Daoy (cell line): ENCODE measurements at regions not wholly inside any gene's neighbourhood (a gene's known extent, or its start where the extent isn't known, plus 50 kb on each side); places are given as distances from the start of the nearest gene placed in this dataset.

ENCODE experiments used
- DNase-seq: peaks from one replicate; pipeline ENCODE4 v3.0.0-alpha.2; 2015; ENCODE audit warnings: low read depth

GRCh38 chr1:34270181-34270580 is 93.5 kb downstream of the C1orf94 start:
- peak; percentile 16 for DNase-seq

- DNase-seq, result no peak
Observed at GRCh38 chr1:34272152-34272551, 95.4 kb downstream of the C1orf94 start.

GRCh38 chr1:34275150-34275549 is 98.4 kb downstream of the C1orf94 start:
- no peak for DNase-seq

DNA sequence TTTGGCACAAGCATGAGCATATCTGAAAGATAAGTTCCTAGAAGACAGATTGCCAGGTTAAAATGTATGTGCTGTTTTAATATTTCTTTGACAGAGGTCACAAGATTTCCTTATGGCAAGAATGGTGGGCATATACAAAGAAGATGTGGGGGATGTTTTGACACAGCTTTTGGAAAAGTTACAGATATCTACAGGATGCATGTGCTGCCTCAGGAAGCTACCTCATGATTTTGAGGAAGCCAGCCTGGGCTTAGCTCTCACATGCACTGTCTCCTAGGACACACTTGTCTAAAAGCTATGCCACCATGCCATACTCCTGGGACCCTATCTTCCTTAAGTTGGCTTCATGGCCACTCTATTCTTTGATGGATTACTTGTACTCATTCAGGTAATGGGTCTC is 99.9 kb downstream of the C1orf94 start:
- DNase-seq, result no peak

- no peak for DNase-seq
Observed at GRCh38 chr1:34277150-34277549, 100.4 kb downstream of the C1orf94 start.

DNA sequence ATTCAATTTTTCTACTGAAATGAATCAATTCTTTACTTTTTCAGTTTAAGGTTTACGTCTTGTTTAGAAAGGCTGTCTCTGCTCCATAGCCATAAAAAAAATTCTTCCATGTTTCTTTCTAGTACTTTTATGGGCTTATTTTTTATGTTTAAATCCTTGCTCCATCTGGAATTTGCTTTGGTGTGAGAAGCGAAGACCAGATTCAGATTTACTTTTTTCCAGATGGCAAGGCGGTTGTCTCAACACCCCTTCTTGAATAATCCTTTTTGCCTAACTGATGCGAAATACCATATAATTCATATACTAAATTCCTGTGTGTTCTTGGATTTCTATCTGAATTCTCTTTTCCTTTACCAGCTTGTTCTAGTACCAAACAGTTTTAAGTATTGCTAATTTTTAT is 101.5 kb downstream of the C1orf94 start:
- no peak for DNase-seq

DNA sequence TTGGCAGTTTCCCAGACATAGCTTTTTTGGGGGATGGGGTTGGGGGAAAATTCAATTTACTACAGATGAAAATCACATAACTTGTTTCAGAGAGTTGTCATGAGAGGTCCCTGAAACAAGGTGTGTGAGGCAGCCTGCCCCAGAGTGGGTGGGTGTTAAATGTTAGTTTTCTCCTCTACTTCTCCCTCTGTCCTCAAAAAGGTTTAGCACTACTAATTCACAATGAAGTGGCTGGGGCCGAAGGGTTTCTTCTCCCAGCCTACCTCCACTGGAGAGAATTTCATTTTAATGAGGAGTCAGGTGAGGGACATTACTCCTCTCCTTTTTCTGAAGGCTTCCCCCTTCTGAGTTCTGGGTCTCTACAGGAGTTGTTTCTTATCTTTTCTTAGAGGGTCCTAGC is 103.3 kb downstream of the C1orf94 start:
- DNase-seq, result no peak

GRCh38 chr1:34280509-34280908 is 103.8 kb downstream of the C1orf94 start:
- DNase-seq, result no peak

DNA sequence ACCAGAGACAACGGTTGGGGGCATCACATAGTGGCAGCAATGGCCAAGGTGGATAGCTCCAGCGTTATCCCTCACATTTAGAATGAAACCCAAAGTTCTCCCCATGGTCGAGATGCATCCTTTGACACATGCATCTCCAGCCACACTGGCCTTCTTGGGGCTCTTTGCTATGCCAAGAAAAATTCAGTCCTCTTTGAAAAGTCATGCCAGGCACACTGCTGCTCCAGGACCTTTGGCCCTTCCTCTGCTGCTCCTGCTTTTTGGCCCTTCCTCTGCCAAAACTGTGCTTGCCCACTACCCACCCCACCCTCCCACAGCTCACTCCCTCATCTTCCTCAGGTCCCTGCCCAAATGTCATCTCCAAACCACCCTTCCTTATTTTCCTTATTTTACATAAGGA is 106.4 kb downstream of the C1orf94 start:
- no peak for DNase-seq

DNA sequence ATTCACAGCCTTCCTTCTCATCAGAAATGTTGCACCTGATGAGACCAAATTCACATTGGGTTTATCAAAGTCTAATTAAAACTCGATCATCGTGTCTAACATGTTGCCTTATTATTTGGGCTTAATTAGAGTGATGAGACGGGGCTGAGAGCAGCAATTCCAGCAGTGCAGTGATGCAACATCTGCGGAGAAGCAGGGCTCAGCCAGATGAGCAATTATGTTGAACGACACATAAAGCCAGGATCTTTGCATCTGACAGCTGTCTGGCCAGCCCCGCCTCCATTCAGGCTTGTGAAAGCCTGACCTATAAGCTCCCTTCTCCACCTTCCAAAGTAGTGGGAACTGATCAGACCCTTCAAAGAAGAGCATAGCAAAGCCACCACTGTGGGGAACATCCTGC is 109.8 kb downstream of the C1orf94 start:
- DNase-seq, result no peak

DNA sequence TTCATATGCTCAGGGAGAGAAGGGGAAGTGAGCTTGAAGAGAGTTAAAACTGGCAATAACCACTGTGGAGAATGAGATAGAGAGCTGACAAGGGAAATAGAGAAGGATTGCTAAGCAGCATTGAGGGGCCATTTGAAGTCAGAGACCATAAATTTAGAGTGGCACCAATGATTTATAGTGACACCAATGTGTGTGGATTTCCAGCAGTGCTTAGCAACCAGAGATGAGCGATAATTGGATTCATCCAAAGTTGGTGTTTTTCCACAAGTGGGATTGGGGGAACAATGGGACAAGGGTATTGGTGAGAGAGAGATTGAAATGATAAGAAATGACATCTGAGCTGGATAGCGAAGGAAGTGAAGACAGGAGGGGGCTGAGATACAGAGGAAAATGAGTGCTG is 114.1 kb downstream of the C1orf94 start:
- DNase-seq, result no peak

- no peak for DNase-seq
Observed at GRCh38 chr1:34292472-34292871, 115.8 kb downstream of the C1orf94 start.

- no peak for DNase-seq
Observed at GRCh38 chr1:34296059-34296458, 119.4 kb downstream of the C1orf94 start.

DNA sequence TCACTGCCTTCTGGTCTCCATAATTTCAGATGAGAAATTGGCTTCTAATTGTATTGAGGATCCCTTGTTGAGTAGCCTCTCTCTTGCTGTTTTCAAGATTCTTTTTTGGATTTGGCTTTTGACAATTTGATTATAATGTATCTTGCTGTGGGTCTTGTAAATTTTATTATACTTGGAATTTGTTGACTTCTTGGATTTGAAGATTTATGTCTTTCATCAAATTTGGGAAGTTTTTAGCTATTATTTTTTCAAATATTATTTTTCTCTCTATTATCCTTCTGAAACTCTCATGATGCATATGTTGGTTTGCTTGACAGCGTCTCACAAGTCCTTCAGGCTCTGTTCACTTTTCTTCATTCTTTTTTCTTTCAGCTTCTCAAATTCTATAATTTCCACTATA is 126.1 kb downstream of the C1orf94 start:
- no peak for DNase-seq

DNA sequence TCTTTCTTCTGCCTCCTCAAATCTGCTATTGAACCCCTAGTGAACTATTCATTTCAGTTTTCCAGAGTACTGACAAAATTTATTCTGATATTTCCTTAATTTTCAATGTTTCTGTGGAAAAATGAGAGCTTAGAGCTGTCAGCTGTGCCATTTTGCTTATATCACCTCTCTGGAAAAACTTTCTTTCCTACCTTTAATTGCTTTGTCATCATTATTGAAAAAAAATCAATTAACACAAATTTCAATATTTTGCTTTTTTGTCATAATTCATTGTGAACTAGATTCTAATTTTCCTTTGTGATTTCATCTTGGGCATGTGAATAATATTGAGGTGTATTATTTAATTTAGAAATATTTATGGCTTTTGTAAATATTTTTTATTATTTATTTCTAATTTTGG is 126.5 kb downstream of the C1orf94 start:
- no peak for DNase-seq

DNA sequence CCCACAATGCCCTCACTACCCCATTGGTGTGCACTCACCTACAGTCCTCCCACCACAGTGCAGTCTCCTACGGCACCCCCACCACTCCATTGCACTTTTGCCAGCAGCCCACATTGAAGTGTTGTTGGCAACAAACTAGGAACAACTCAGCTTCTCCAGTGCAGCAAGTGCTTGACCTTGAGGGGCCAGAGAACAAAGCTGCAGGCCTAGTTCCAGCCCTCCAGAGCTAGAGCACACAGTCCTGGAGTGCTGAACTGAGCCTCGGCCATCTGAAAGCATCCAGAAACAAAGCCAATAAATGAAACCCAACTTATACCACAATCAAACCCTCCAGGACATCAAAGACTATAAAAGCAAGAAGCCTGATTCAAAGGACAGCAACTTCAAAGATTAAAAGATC is 129.9 kb downstream of the C1orf94 start:
- no peak for DNase-seq

- DNase-seq, result no peak
Observed at GRCh38 chr1:34312359-34312758, 135.7 kb downstream of the C1orf94 start.

DNA sequence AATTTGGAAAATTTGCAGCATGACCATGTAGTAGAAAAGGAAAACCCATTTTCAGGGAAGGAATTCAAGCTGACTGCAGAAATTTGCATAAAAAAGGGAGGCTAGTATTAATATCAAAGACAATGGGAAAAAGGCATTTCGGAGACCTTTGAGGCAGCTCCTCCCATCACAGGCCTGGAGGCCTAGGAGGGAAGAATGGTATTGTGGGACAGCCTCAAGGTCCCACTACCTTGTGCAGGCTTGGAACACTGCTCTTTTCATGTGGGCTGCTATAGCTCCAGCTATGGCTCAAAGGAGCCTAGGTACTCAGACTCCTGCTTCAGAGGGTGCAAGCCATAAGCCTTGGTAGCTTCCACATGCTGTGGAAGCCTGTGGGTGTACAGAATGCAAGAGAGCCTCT is 139.3 kb downstream of the C1orf94 start:
- no peak for DNase-seq

- no peak for DNase-seq
Observed at GRCh38 chr1:34316773-34317172, 140.1 kb downstream of the C1orf94 start.

GRCh38 chr1:34319218-34319617 is 142.5 kb downstream of the C1orf94 start:
- no peak for DNase-seq

GRCh38 chr1:34320053-34320669 is 143.5 kb downstream of the C1orf94 start:
- peak; percentile 68 for DNase-seq

DNA sequence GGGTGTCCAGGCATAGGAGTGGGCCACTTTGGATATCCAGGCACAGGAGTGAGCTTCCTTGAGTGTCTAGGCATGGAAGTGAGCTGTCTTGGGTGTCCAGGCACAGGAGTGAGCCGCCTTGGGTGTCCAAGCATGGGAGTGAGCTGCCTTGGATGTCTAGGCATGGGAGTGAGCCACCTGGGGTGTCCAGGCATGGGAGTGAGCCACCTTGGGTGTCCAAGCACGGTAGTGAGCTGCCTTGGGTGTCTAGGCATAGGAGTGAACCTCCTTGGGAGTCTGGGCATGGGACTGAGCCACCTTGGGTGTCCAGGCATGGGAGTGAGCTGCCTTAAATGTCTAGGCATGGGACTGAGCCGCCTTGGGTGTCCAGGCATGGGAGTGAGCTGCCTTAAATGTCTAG is 146.3 kb downstream of the C1orf94 start:
- DNase-seq, result no peak

DNA sequence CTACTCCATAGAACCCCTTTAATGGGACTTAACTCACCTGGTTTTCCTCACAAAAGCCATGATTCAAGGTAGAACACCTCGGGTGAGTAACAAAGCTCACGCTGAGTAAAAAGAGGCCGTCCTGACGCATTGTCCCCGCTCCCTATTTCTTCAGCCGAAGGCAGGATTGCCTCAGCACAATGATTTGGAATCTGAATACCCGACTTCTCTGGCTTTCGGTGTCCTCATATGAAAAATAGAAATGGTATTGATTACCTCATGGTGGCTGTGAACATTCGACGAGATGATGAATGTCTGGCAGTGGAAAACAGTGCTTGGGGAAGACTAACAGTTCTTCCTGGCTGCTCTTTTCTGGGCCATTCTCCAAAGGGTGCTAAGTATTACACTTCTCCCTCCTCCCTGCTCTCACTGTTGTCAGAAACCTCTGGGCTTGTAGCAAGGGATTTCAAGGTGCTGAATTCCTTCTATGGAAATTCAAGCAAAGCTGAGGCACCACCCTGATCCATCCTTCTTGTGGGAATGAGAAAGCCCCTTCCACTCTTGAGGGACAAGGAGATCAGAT is 148.3 kb downstream of the C1orf94 start:
- no peak for DNase-seq

DNA sequence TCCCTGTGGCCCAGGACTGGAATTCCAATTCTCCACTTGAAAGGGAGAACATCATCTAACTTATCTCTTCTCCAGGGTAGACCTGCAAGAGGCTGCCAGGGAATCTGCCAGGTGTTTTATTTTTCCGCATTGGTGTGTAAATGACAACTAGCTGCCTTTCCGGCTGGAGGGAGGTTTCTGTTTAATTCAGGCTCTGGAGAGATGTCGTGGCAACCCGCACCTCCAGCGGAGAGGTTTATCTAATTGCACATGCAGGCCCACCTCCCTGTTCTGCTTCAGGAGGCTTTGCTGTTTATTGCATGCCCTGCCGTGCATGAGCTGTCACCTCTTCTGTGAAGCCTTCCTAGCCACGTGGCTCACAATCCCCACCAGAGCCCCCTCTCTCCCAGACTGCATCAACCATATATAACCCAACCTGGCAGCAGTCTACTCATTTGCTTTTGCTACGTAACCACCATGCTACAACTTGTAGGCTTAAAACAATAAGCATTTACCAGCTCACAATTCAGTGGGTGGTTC is 151.6 kb downstream of the C1orf94 start:
- DNase-seq, result no peak
